Trophoblast cell (in vitro differentiated cells and primary cell): ENCODE measurements at regions not wholly inside any gene's neighbourhood (a gene's known extent, or its start where the extent isn't known, plus 50 kb on each side); places are given as distances from the start of the nearest gene placed in this dataset.
A peak's percentile ranks its signal among the peaks of the same experiment; 100 is the strongest.
"Not testable (repeated sequence)": the region's sequence is repeated elsewhere in the genome, so short reads cannot be mapped to it uniquely, and the experiment has no call there.

ENCODE experiments used
- DNase-seq, 2 donors: peaks; one replicate each; pipeline ENCODE4 v3.0.0-alpha.2; 2016
- H2AFZ ChIP-seq: 2 replicates; pipeline ENCODE4 v1.6.1; 2013; ENCODE audit warnings: low read length, moderate library complexity, mild to moderate bottlenecking; ENCODE audit not compliant: insufficient read depth, poor library complexity
- H2AK5ac ChIP-seq: 2 replicates; pipeline ENCODE4 v1.6.1; 2013; ENCODE audit warnings: mild to moderate bottlenecking, low read length
- H2BK120ac ChIP-seq: 2 replicates; pipeline ENCODE4 v1.6.1; 2013; ENCODE audit warnings: low read length, mild to moderate bottlenecking, moderate library complexity; ENCODE audit not compliant: insufficient read depth, poor library complexity
- H2BK12ac ChIP-seq: 2 replicates; pipeline ENCODE4 v1.6.1; 2013; ENCODE audit warnings: mild to moderate bottlenecking, low read length, moderate library complexity
- H2BK5ac ChIP-seq: 2 replicates; pipeline ENCODE4 v1.6.1; 2013; ENCODE audit warnings: low read length, low read depth, moderate library complexity, mild to moderate bottlenecking; ENCODE audit not compliant: poor library complexity
- H3K14ac ChIP-seq: 2 replicates; pipeline ENCODE4 v1.6.1; 2013; ENCODE audit warnings: mild to moderate bottlenecking, low read length
- H3K18ac ChIP-seq: 2 replicates; pipeline ENCODE4 v1.6.1; 2013; ENCODE audit warnings: mild to moderate bottlenecking, low read length
- H3K23ac ChIP-seq: 2 replicates; pipeline ENCODE4 v1.6.1; 2013; ENCODE audit warnings: low read length
- H3K27ac ChIP-seq: 2 replicates; pipeline ENCODE4 v1.5.1; 2013; ENCODE audit warnings: low read depth, mild to moderate bottlenecking, inconsistent platforms, low read length, moderate library complexity
- H3K27me3 ChIP-seq: 2 replicates; pipeline ENCODE4 v1.6.1; 2013; ENCODE audit warnings: inconsistent platforms, mild to moderate bottlenecking, low read length, moderate library complexity; ENCODE audit not compliant: insufficient read depth
- H3K36me3 ChIP-seq, 2 experiments: 1 replicate in 1 of 2; 2 replicates in 1 of 2; pipeline ENCODE4 v1.6.1; 2013; ENCODE audit warnings: low read length in 2 of 2, mild to moderate bottlenecking in 2 of 2, moderate library complexity in 1 of 2; ENCODE audit not compliant: insufficient read depth in 2 of 2, control insufficient read depth in 1 of 2
- H3K4ac ChIP-seq: 2 replicates; pipeline ENCODE4 v1.6.1; 2013; ENCODE audit warnings: low read depth, mild to moderate bottlenecking, low read length, moderate library complexity
- H3K4me1 ChIP-seq, 2 experiments: 1 replicate in 1 of 2; 2 replicates in 1 of 2; pipeline ENCODE4 v1.6.1; 2013; ENCODE audit warnings: low read length in 2 of 2, mild to moderate bottlenecking in 2 of 2, moderate library complexity in 1 of 2; ENCODE audit not compliant: insufficient read depth in 2 of 2, control insufficient read depth in 1 of 2
- H3K4me2 ChIP-seq: 2 replicates; pipeline ENCODE4 v1.6.1; 2013; ENCODE audit warnings: inconsistent platforms, mild to moderate bottlenecking, low read length, moderate library complexity
- H3K4me3 ChIP-seq: 2 replicates; pipeline ENCODE4 v1.5.1; 2013; ENCODE audit warnings: mild to moderate bottlenecking, low read depth, low read length, inconsistent platforms
- H3K79me1 ChIP-seq: one replicate; pipeline ENCODE4 v1.6.1; 2013; ENCODE audit warnings: low read length
- H3K79me2 ChIP-seq: 2 replicates; pipeline ENCODE4 v1.6.1; 2013; ENCODE audit warnings: low read length, mild to moderate bottlenecking; ENCODE audit not compliant: control insufficient read depth, insufficient read depth, poor library complexity
- H3K9ac ChIP-seq: 2 replicates; pipeline ENCODE4 v1.6.1; 2013; ENCODE audit warnings: mild to moderate bottlenecking, low read length
- H3K9me3 ChIP-seq: 2 replicates; pipeline ENCODE4 v1.6.1; 2013; ENCODE audit warnings: low read depth, mild to moderate bottlenecking, control low read depth, inconsistent platforms, low read length; ENCODE audit not compliant: insufficient read depth
- H4K12ac ChIP-seq: 2 replicates; pipeline ENCODE4 v1.6.1; 2013; ENCODE audit warnings: low read depth, mild to moderate bottlenecking, low read length, moderate library complexity
- H4K8ac ChIP-seq: 2 replicates; pipeline ENCODE4 v1.6.1; 2013; ENCODE audit warnings: low read depth, mild to moderate bottlenecking, low read length, moderate library complexity
- H4K91ac ChIP-seq: one replicate; pipeline ENCODE4 v1.6.1; 2013; ENCODE audit warnings: low read depth, mild to moderate bottlenecking, low read length, moderate library complexity
- WGBS: extraction: QIAGEN DNeasy Blood & Tissue Kit; methylation state at CpG from one replicate; pipeline ENCODE4 v1.1.7; 2013; ENCODE audit warnings: missing lambda C conversion rate; ENCODE audit not compliant: insufficient read length, insufficient coverage; ENCODE audit errors: extremely low coverage; 5-methylcytosine and 5-hydroxymethylcytosine counted together

DNA sequence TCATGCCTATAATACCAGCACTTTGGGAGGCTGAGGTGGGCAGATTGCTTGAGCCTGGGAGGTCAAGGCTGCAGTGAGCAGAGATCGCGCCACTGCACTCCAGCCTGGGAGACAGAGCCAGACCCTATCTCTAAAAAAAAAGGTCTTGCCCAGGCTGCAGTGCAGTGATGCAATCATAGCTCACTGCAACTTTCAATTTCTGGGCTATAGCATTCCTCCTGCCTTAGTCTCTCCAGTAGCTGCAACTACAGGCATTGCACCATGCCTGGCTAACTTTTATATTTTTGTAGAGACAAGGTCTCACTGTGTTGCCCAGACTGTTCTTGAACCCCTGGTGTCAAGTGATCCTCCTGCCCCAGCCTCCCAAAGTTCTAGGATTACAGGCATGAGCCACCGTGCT is 90.4 kb upstream of the TSC22D1 start:
- H3K23ac ChIP-seq, H3K9ac ChIP-seq, H3K79me1 ChIP-seq, H4K91ac ChIP-seq, H3K27ac ChIP-seq, H3K18ac ChIP-seq, H3K27me3 ChIP-seq, H3K4me2 ChIP-seq, H3K14ac ChIP-seq, H3K4ac ChIP-seq, H3K79me2 ChIP-seq, H2BK5ac ChIP-seq, H2AK5ac ChIP-seq, H4K12ac ChIP-seq, H2BK120ac ChIP-seq, H4K8ac ChIP-seq, H3K9me3 ChIP-seq, H3K4me3 ChIP-seq, H3K36me3 ChIP-seq, H2AFZ ChIP-seq, H3K4me1 ChIP-seq, H2BK12ac ChIP-seq: not testable (repeated sequence)
- peak; percentile 48 to 81 for DNase-seq
- no CpG with 5 or more reads among the region's 3 CpGs for WGBS

DNA sequence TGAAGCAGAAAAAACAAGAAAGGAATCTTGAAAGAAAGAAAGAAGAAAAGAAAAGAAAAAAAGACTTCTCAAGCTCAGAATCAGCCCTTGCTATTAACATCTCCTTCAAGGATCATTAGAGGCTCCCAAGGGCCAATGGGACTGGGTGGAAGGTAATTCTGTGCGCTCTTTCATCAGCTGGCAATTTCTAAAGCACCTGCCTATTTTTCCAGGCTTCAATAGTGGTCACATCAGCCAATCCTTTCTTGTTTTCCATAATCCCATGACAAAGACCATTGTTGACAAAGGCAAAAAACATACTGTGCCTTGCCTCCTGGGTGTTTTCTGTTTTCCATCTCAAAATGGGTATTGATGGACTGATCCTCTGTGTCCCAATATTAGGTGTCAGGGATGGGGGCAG is 88.2 kb upstream of the TSC22D1 start:
- no peaks in the 10 kb centered on the region for H3K4me1 ChIP-seq
- no peak overlapping the region for H3K4me2 ChIP-seq
- no peak overlapping the region for H4K91ac ChIP-seq
- H2BK120ac ChIP-seq, result no peak overlapping the region
- H2AFZ ChIP-seq, result no peak overlapping the region
- no peak overlapping the region for H2BK12ac ChIP-seq
- H3K4ac ChIP-seq, result no peak overlapping the region
- H3K18ac ChIP-seq, result no peak overlapping the region
- WGBS, result no CpG with 5 or more reads among the region's 1 CpG
- no peaks in the 10 kb centered on the region for H3K79me1 ChIP-seq
- H3K79me2 ChIP-seq, result no peaks in the 10 kb centered on the region
- no peak overlapping the region for H3K14ac ChIP-seq
- no peak overlapping the region for H3K9ac ChIP-seq
- no peak overlapping the region for H2BK5ac ChIP-seq
- no peak for DNase-seq
- H3K9me3 ChIP-seq, result peaks cover 3% of the 10 kb centered on the region
- no peak overlapping the region for H3K27ac ChIP-seq
- no peak overlapping the region for H3K4me3 ChIP-seq
- no peak overlapping the region for H2AK5ac ChIP-seq
- no peaks in the 10 kb centered on the region for H3K27me3 ChIP-seq
- no peak overlapping the region for H4K8ac ChIP-seq
- no peaks in the 10 kb centered on the region for H3K36me3 ChIP-seq
- H3K23ac ChIP-seq, result no peak overlapping the region
- no peak overlapping the region for H4K12ac ChIP-seq

DNA sequence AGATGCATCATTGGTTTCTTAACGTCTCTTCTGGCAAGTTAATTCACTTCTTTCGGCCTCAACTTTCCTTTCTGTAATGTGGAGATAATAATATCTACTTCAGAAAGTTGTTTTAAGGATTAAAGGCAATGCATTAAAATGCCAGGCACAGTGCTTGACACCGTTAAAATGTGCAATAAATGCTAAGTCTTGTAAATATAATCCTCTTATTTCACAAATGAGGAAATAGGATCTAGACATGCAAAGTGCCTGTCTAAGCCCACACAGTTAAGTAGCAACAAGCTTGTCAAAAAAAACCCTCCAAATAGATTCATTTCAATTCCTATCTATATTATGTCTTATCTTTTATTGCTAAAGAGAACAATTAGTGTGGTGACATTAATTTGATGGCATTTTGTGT is 86.4 kb upstream of the TSC22D1 start:
- Histone ChIP-seq H3K4me2 (no peak overlapping the region), H4K12ac (no peak overlapping the region)

GRCh38 chr13:44661936-44662335 is 85.8 kb upstream of the TSC22D1 start:
- no peak overlapping the region for H3K18ac ChIP-seq
- no CpG with 5 or more reads among the region's 3 CpGs for WGBS
- no peak overlapping the region for H3K23ac ChIP-seq
- no peak overlapping the region for H2AK5ac ChIP-seq
- H4K8ac ChIP-seq, result no peak overlapping the region
- no peak overlapping the region for H3K4ac ChIP-seq
- H2BK120ac ChIP-seq, result no peak overlapping the region
- H3K9ac ChIP-seq, result no peak overlapping the region
- no peak overlapping the region for H2BK12ac ChIP-seq
- H3K4me2 ChIP-seq, result no peak overlapping the region
- H3K14ac ChIP-seq, result no peak overlapping the region
- no peak overlapping the region for H4K12ac ChIP-seq
- H3K4me1 ChIP-seq, result no peaks in the 10 kb centered on the region
- H3K27ac ChIP-seq, result no peak overlapping the region
- no peaks in the 10 kb centered on the region for H3K79me1 ChIP-seq
- H3K9me3 ChIP-seq, result peaks cover 3% of the 10 kb centered on the region
- no peak overlapping the region for H2AFZ ChIP-seq
- H3K4me3 ChIP-seq, result no peak overlapping the region
- no peaks in the 10 kb centered on the region for H3K79me2 ChIP-seq
- H2BK5ac ChIP-seq, result no peak overlapping the region
- DNase-seq, result no peak
- H3K27me3 ChIP-seq, result no peaks in the 10 kb centered on the region
- no peaks in the 10 kb centered on the region for H3K36me3 ChIP-seq
- no peak overlapping the region for H4K91ac ChIP-seq

More for the DNA sequence above, 86.4 kb upstream of the TSC22D1 start:
- Histone ChIP-seq H3K4me1 (no peaks in the 10 kb centered on the region), H3K9ac (no peak overlapping the region), H3K79me2 (no peaks in the 10 kb centered on the region), H4K91ac (no peak overlapping the region), H3K27ac (no peak overlapping the region), H3K23ac (no peak overlapping the region), H2AFZ (no peak overlapping the region), H3K9me3 (peaks cover 3% of the 10 kb centered on the region), H3K36me3 (no peaks in the 10 kb centered on the region), H3K14ac (no peak overlapping the region), H2AK5ac (no peak overlapping the region), H4K8ac (no peak overlapping the region), H3K4ac (no peak overlapping the region), H2BK120ac (no peak overlapping the region), H2BK12ac (no peak overlapping the region), H3K18ac (no peak overlapping the region), H3K79me1 (no peaks in the 10 kb centered on the region), H3K4me3 (no peak overlapping the region), H3K27me3 (no peaks in the 10 kb centered on the region), H2BK5ac (no peak overlapping the region)
- no peak for DNase-seq
- WGBS, result no CpG with 5 or more reads among the region's 3 CpGs
